ENCODE measurements at regions not wholly inside any gene's neighbourhood (a gene's known extent, or its start where the extent isn't known, plus 50 kb on each side); places are given as distances from the start of the nearest gene placed in this dataset.

GRCh38 chr15:92797168-92798052, 102.7 kb upstream of the CHD2 start:
- TF ChIP-seq CTCF (IDR thresholded peaks at IDR 0.05) (peak; percentile 45 to 90 (median 84)), POLR2A (IDR thresholded peaks at IDR 0.05) (no peak)
